ENCODE measurements at regions not wholly inside any gene's neighbourhood (a gene's known extent, or its start where the extent isn't known, plus 50 kb on each side); places are given as distances from the start of the nearest gene placed in this dataset.
A peak's percentile ranks its signal among the peaks of the same experiment; 100 is the strongest.

GRCh38 chr10:123272171-123272570, 118.0 kb downstream of the BUB3 start:
- Histone ChIP-seq H3K4ac (ENCODE audit: low read depth, low read length) (no peak overlapping the region), H3K9ac (ENCODE audit: extremely low read depth, insufficient read length, low read length) (no peak overlapping the region), H2AFZ (ENCODE audit: low read length) (no peak overlapping the region), H2BK120ac (ENCODE audit: low read depth, low read length, poor library complexity, severe bottlenecking) (no peak overlapping the region), H3K27me3 (ENCODE audit: insufficient read depth, low read length) (no peaks in the 10 kb centered on the region), H2BK15ac (ENCODE audit: low read depth, low read length) (no peak overlapping the region), H3K79me1 (ENCODE audit: insufficient read depth, low read depth, low read length, poor library complexity, severe bottlenecking) (no peaks in the 10 kb centered on the region), H2BK12ac (ENCODE audit: insufficient read length, low read depth, low read length) (no peak overlapping the region), H3K9me3 (ENCODE audit: control insufficient read depth, low read depth, low read length) (no peaks in the 10 kb centered on the region), H4K5ac (ENCODE audit: insufficient read length, low read depth, low read length) (no peak overlapping the region), H4K91ac (ENCODE audit: insufficient read length, low read depth, low read length) (no peak overlapping the region), H3K14ac (ENCODE audit: insufficient read depth, low read length) (no peak overlapping the region), H3K23me2 (ENCODE audit: insufficient read length, low read depth, low read length, poor library complexity, severe bottlenecking) (no peaks in the 10 kb centered on the region), H3T11ph (ENCODE audit: low read length) (no peak overlapping the region), H4K8ac (replicated peaks; ENCODE audit: insufficient read length, low read depth, low read length) (no peak overlapping the region), H3K4me1 (ENCODE audit: insufficient read depth, low read length) (no peaks in the 10 kb centered on the region), H2BK20ac (ENCODE audit: low read depth, low read length, poor library complexity, severe bottlenecking) (no peak overlapping the region), H3K23ac (ENCODE audit: insufficient read length, low read depth, low read length) (no peak overlapping the region), H3K4me2 (ENCODE audit: insufficient read depth, insufficient read length, low read length) (no peak overlapping the region), H3K18ac (ENCODE audit: insufficient read length, low read depth, low read length) (no peak overlapping the region), H4K20me1 (ENCODE audit: control insufficient read depth, insufficient read depth, insufficient read length) (no peaks in the 10 kb centered on the region), H2AK5ac (ENCODE audit: insufficient read length, low read length) (no peak overlapping the region), H3K79me2 (ENCODE audit: insufficient read depth, low read length) (no peaks in the 10 kb centered on the region), H2BK5ac (ENCODE audit: insufficient read length, low read length) (no peak overlapping the region), H3K56ac (ENCODE audit: insufficient read length, low read depth, low read length) (no peak overlapping the region), H3K27ac (ENCODE audit: insufficient read length, low read depth, low read length) (no peak overlapping the region)
- TF ChIP-seq CTCF (conservative IDR thresholded peaks at IDR 0.05) = peak; percentile 53
- H3K27me3 Mint-ChIP-seq (ENCODE audit: low read depth) = no peaks in the 10 kb centered on the region; the same call in 1 of the 2 replicates
- no peak for DNase-seq
- peaks cover 9 to 17% of the 10 kb centered on the region in 2 experiments for H3K4me1 Mint-ChIP-seq
- H3K4me3 Mint-ChIP-seq = no peak overlapping the region
- WGBS (ENCODE audit: extremely low coverage, insufficient read length, low lambda C conversion rate) = no CpG with 5 or more reads among the region's 4 CpGs
- peaks cover 0 to 9% (median 5%) of the 10 kb centered on the region in 3 experiments; a peak in 4 of 7 replicates for H3K36me3 Mint-ChIP-seq (ENCODE audit: insufficient read depth in 1 of 3, low read depth in 3 of 3)
- no peak overlapping the region for H3K27ac Mint-ChIP-seq
- H3K9me3 Mint-ChIP-seq = peaks cover 6 to 11% of the 10 kb centered on the region in 2 experiments

All from H9 (cell line).